HepG2 (cell line): ENCODE measurements at regions not wholly inside any gene's neighbourhood (a gene's known extent, or its start where the extent isn't known, plus 50 kb on each side); places are given as distances from the start of the nearest gene placed in this dataset.

Source experiments
- ATAC-seq: fragments of 200-7000 bp; cut with Tn5 transposase; 3 replicates; pipeline ENCODE4 v1.9.1; 2020; ENCODE audit warnings: mild to moderate bottlenecking, moderate library complexity
- BruUV-seq: library from RNA; stranded (reverse); fragments of 400-500 nt; replicated peaks from 2 replicates; lab custom pipeline; 2021; lab: Mats Ljungman, UMichigan
- CTCF ChIA-PET: fragments of 300-600 bp; formaldehyde crosslinking; extraction: SDS; loops from one replicate; lab custom pipeline; 2021; ENCODE audit warnings: low total read pairs, inconsistent platforms, low intra/inter-chr PET ratio; lab: Yijun Ruan, JAX
- POLR2A ChIA-PET: fragments of 350-600 bp; sonication (Branson Sonifier 250); formaldehyde crosslinking; loops from one replicate; lab custom pipeline; 2020; ENCODE audit warnings: antibody characterized with exemption, inconsistent platforms; lab: Yijun Ruan, JAX
- DNase-seq: peaks from one replicate; pipeline ENCODE4 v3.0.0-alpha.2; 2015; ENCODE audit warnings: low spot score
- FAIRE-seq: peaks from 3 replicates; lab custom pipeline; 2011; peaks lifted over from hg19 to GRCh38; lab: Jason Lieb, UNC
- H2AFZ ChIP-seq: one replicate; pipeline ENCODE4 v1.6.1; 2011; ENCODE audit warnings: low read length, inconsistent platforms
- H3K27ac ChIP-seq: fragments of 300-600 bp; 3 replicates; pipeline ENCODE4 v1.8.0; 2011; ENCODE audit warnings: mixed run types, mild to moderate bottlenecking, mixed read lengths, low read length, inconsistent platforms; ENCODE audit not compliant: insufficient read depth; ENCODE audit errors: extremely low read length
- H3K27me3 ChIP-seq, 2 experiments: fragments of 200-600 bp in 1 of 2; 2 replicates in 1 of 2; 3 replicates in 1 of 2; pipeline versions ENCODE4 v1.6.0 to v1.8.0; 2011; ENCODE audit warnings: low read length in 2 of 2, mild to moderate bottlenecking in 2 of 2, moderate library complexity in 2 of 2, inconsistent platforms in 1 of 2; ENCODE audit not compliant: insufficient read depth in 2 of 2, control insufficient read depth in 1 of 2
- H3K36me3 ChIP-seq, 2 experiments: fragments of 200-600 bp in 1 of 2; replicated peaks in 1 of 2; 2 replicates in 1 of 2; 3 replicates in 1 of 2; pipeline versions ENCODE4 v1.5.1 to v1.8.0; 2011; ENCODE audit warnings: low read length in 2 of 2, inconsistent platforms in 1 of 2; ENCODE audit not compliant: insufficient read depth in 2 of 2, control insufficient read depth in 1 of 2
- H3K4me1 ChIP-seq: 2 replicates; pipeline ENCODE4 v1.5.1; 2012; ENCODE audit warnings: low read length, inconsistent platforms; ENCODE audit not compliant: insufficient read depth
- H3K4me2 ChIP-seq: 2 replicates; pipeline ENCODE4 v1.6.0; 2011; ENCODE audit warnings: low read depth, low read length, inconsistent platforms
- H3K4me3 ChIP-seq, 3 experiments: fragments of 200-600 bp in 1 of 3; sonication (generic), shearing (Covaris generic) in 1 of 3; replicated peaks in 1 of 3; 2 replicates each; pipeline ENCODE4 v1.5.1; 2011 to 2016; ENCODE audit warnings: low read length in 3 of 3, inconsistent platforms in 2 of 3, low read depth in 2 of 3, mild to moderate bottlenecking in 2 of 3, control low read depth in 1 of 3, mixed read lengths in 1 of 3; ENCODE audit not compliant: insufficient read depth in 1 of 3
- H3K79me2 ChIP-seq: one replicate; pipeline ENCODE4 v1.6.1; 2011; ENCODE audit warnings: low read length, inconsistent platforms; ENCODE audit not compliant: insufficient read depth
- H3K9ac ChIP-seq: 2 replicates; pipeline ENCODE4 v1.6.0; 2011; ENCODE audit warnings: mild to moderate bottlenecking, low read depth, low read length, inconsistent platforms; ENCODE audit not compliant: insufficient read depth
- H3K9me3 ChIP-seq: 2 replicates; pipeline ENCODE4 v1.5.1; 2012; ENCODE audit warnings: mild to moderate bottlenecking, low read length
- H4K20me1 ChIP-seq: 2 replicates; pipeline ENCODE4 v1.6.0; 2011; ENCODE audit warnings: inconsistent platforms, mild to moderate bottlenecking, low read length, moderate library complexity; ENCODE audit not compliant: insufficient read depth
- ARNTL ChIP-seq: sonication (generic); formaldehyde crosslinking; IDR thresholded peaks from 2 replicates; pipeline ENCODE4 v1.4.0; 2020; ENCODE audit warnings: mild to moderate bottlenecking, missing genetic modification reagents
- IRF2 ChIP-seq: IDR thresholded peaks from 2 replicates; pipeline ENCODE4 v1.6.1; 2018; ENCODE audit warnings: missing genetic modification reagents, missing compliant biosample characterization
- KMT2B ChIP-seq: IDR thresholded peaks from 2 replicates; pipeline ENCODE4 v1.6.1; 2016; ENCODE audit warnings: missing genetic modification reagents, missing compliant biosample characterization
- NR2F2 ChIP-seq: IDR thresholded peaks from 2 replicates; pipeline ENCODE4 v1.6.1; 2012; ENCODE audit warnings: low read depth, inconsistent platforms, borderline replicate concordance
- REPIN1 ChIP-seq: sonication (generic); formaldehyde crosslinking; IDR thresholded peaks from 2 replicates; pipeline ENCODE4 v1.8.0; 2022; ENCODE audit warnings: missing genetic modification reagents, low read depth, mild to moderate bottlenecking, borderline replicate concordance
- SMAD1 ChIP-seq: sonication (generic); formaldehyde crosslinking; IDR thresholded peaks from 2 replicates; pipeline ENCODE4 v1.4.0; 2020; ENCODE audit warnings: missing genetic modification reagents, low read depth, mild to moderate bottlenecking, borderline replicate concordance
- SRSF1 ChIP-seq: fragments of 200-400 bp; formaldehyde crosslinking; optimal IDR thresholded peaks from 2 replicates; pipeline ENCODE3; 2017; ENCODE audit warnings: mild to moderate bottlenecking, low read depth, low read length, moderate library complexity
- ZNF234 ChIP-seq: sonication (generic); formaldehyde crosslinking; conservative IDR thresholded peaks from 2 replicates; pipeline ENCODE4 v1.5.1; 2020; ENCODE audit warnings: mild to moderate bottlenecking, missing genetic modification reagents
- ZNF552 ChIP-seq: sonication (generic); formaldehyde crosslinking; IDR thresholded peaks from 2 replicates; pipeline ENCODE4 v1.9.0; 2022; ENCODE audit warnings: missing genetic modification reagents, mild to moderate bottlenecking, borderline replicate concordance
- ZNF557 ChIP-seq: sonication (generic); formaldehyde crosslinking; IDR thresholded peaks from 2 replicates; pipeline ENCODE4 v1.4.0; 2020; ENCODE audit warnings: missing genetic modification reagents
- ZNF572 ChIP-seq: sonication (generic); formaldehyde crosslinking; IDR thresholded peaks from 2 replicates; pipeline ENCODE4 v1.5.1; 2020; ENCODE audit warnings: mild to moderate bottlenecking, missing genetic modification reagents
- ZNF777 ChIP-seq: sonication (generic); formaldehyde crosslinking; IDR thresholded peaks from 2 replicates; pipeline ENCODE4 v1.4.0; 2020; ENCODE audit warnings: missing genetic modification reagents
- ZZZ3 ChIP-seq: sonication (generic); formaldehyde crosslinking; IDR thresholded peaks from 2 replicates; pipeline ENCODE4 v1.4.0; 2020; ENCODE audit warnings: missing genetic modification reagents, mild to moderate bottlenecking, borderline replicate concordance
- WGBS: methylation state at CpG from one replicate; pipeline ENCODE4 v1.1.6; 2017; ENCODE audit warnings: low lambda C conversion rate; 5-methylcytosine and 5-hydroxymethylcytosine counted together
- in situ Hi-C: cut with HindIII; loops from 2 replicates; pipeline ENCODE4 v1.10.0; 2017; ENCODE audit warnings: low pct_unique_long_range_greater_than_20kb; ENCODE audit not compliant: extremely low pct_ligation_motif_present
- intact Hi-C: fragments of 100-400 bp; cut with micrococcal nuclease; formaldehyde crosslinking; loops from one replicate; pipeline ENCODE4 v1.10.0; 2022; ENCODE audit not compliant: unreplicated experiment
- TF ChIP-seq, protein P1 (sequence below): sonication (generic); formaldehyde crosslinking; IDR thresholded peaks from 2 replicates; pipeline ENCODE4 v1.4.0; 2020; ENCODE audit warnings: missing genetic modification reagents, borderline replicate concordance

DNA sequence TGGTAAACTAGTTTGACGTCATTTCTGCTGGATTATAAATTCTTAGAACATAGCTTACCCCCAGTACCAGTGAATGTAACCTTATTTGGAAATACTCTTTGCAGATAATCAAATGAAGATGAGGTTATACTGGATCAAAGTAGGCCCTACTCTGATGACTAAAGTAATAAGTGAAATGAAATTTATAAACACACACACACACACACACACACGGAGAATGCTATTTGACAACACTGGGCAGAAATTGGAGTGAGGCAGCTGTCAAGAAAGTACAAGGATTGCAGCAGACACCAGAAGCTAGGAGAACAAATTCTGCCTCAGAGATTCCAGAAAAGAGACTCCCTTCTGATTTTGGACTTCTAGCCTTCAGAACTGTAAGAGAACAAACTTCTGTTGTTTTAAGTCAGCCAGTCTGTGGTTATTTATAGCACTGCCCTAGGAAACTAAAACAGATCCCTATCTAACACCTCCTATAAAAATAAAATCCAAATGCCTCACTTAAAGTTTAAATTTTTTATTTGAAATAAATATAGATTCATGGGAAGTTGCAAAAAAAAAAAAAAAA, 448.6 kb downstream of the PCDH18 start:
- Histone ChIP-seq H3K9ac (no peak overlapping the region), H3K36me3 (no peaks in the 10 kb centered on the region), H3K9me3 (no peaks in the 10 kb centered on the region), H3K27me3 (no peaks in the 10 kb centered on the region), H2AFZ (no peak overlapping the region), H3K4me1 (no peaks in the 10 kb centered on the region), H3K4me3 (no peak overlapping the region), H3K79me2 (no peaks in the 10 kb centered on the region)
- ChIA-PET POLR2A (no interaction called here), CTCF (no interaction called here)
- no peak for ATAC-seq
- 0% methylated on average over 2 of the region's 2 CpGs for WGBS
- in situ Hi-C loops = no loop called here
- no TSS peak for BruUV-seq
- TF ChIP-seq IRF2 (CRISPR knock-in tag) = no peak
- no peak for TF ChIP-seq ZNF552 (CRISPR knock-in tag)
- no peak for TF ChIP-seq NR2F2
- TF ChIP-seq ZNF777 (CRISPR knock-in tag) = no peak
- no peak for TF ChIP-seq REPIN1 (CRISPR knock-in tag)
- TF ChIP-seq SRSF1 = no peak
- TF ChIP-seq KMT2B (CRISPR knock-in tag) = no peak
- TF ChIP-seq, protein P1, sequence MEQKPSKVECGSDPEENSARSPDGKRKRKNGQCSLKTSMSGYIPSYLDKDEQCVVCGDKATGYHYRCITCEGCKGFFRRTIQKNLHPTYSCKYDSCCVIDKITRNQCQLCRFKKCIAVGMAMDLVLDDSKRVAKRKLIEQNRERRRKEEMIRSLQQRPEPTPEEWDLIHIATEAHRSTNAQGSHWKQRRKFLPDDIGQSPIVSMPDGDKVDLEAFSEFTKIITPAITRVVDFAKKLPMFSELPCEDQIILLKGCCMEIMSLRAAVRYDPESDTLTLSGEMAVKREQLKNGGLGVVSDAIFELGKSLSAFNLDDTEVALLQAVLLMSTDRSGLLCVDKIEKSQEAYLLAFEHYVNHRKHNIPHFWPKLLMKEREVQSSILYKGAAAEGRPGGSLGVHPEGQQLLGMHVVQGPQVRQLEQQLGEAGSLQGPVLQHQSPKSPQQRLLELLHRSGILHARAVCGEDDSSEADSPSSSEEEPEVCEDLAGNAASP (CRISPR knock-in tag) = no peak
- no peak for TF ChIP-seq ZNF557 (CRISPR knock-in tag)
- TF ChIP-seq SMAD1 (CRISPR knock-in tag) = no peak
- TF ChIP-seq ZZZ3 (CRISPR knock-in tag) = no peak
- TF ChIP-seq ZNF572 (CRISPR knock-in tag) = no peak
- no peak for TF ChIP-seq ZNF234 (CRISPR knock-in tag)
- TF ChIP-seq ARNTL (CRISPR knock-in tag) = no peak
- TF ChIP-seq, all 625 proteins: peak for 0
- H3K4me2 ChIP-seq = no peak overlapping the region
- no peak overlapping the region for H3K27ac ChIP-seq
- DNase-seq = no peak
- intact Hi-C loops = no loop called here
- no peaks in the 10 kb centered on the region for H4K20me1 ChIP-seq
- FAIRE-seq = no peak
